ENCODE measurements at regions not wholly inside any gene's neighbourhood (a gene's known extent, or its start where the extent isn't known, plus 50 kb on each side); places are given as distances from the start of the nearest gene placed in this dataset.

GRCh38 chr2:192277494-192278109 is 82.9 kb upstream of the TMEFF2 start:
- H3K9me3 Mint-ChIP-seq: peaks cover 11% of the 10 kb centered on the region
- TF ChIP-seq CTCF (IDR thresholded peaks at IDR 0.05; ENCODE audit: unreplicated experiment in 3 of 3): no peak
- no peaks in the 10 kb centered on the region for H3K27me3 Mint-ChIP-seq (ENCODE audit: low read depth)
- H3K27ac Mint-ChIP-seq: no peak overlapping the region
- no peaks in the 10 kb centered on the region for H3K4me1 Mint-ChIP-seq
- H3K36me3 Mint-ChIP-seq (ENCODE audit: low read depth): no peaks in the 10 kb centered on the region
- no peak overlapping the region for H3K4me3 Mint-ChIP-seq

GRCh38 chr2:192275632-192276031 is 80.9 kb upstream of the TMEFF2 start:
- TF ChIP-seq CTCF (IDR thresholded peaks at IDR 0.05; ENCODE audit: unreplicated experiment in 3 of 3): no peak
- Mint-ChIP-seq H3K27me3 (ENCODE audit: low read depth) (no peaks in the 10 kb centered on the region), H3K27ac (no peak overlapping the region), H3K4me1 (no peaks in the 10 kb centered on the region), H3K36me3 (ENCODE audit: low read depth) (no peaks in the 10 kb centered on the region), H3K4me3 (no peak overlapping the region), H3K9me3 (peaks cover 11% of the 10 kb centered on the region)

GRCh38 chr2:192267484-192267883 is 72.8 kb upstream of the TMEFF2 start:
- Mint-ChIP-seq H3K27ac (no peak overlapping the region), H3K9me3 (peaks cover 4% of the 10 kb centered on the region), H3K27me3 (ENCODE audit: low read depth) (no peaks in the 10 kb centered on the region), H3K4me1 (no peaks in the 10 kb centered on the region), H3K4me3 (no peak overlapping the region), H3K36me3 (ENCODE audit: low read depth) (no peaks in the 10 kb centered on the region)
- no peak for TF ChIP-seq CTCF (IDR thresholded peaks at IDR 0.05; ENCODE audit: unreplicated experiment in 3 of 3)

- H3K36me3 Mint-ChIP-seq (ENCODE audit: low read depth): no peaks in the 10 kb centered on the region
Observed at GRCh38 chr2:192265751-192266150, 71.0 kb upstream of the TMEFF2 start.

GRCh38 chr2:192254444-192254843 is 59.7 kb upstream of the TMEFF2 start:
- H3K36me3 Mint-ChIP-seq (ENCODE audit: low read depth): no peaks in the 10 kb centered on the region
- H3K9me3 Mint-ChIP-seq: no peaks in the 10 kb centered on the region
- no peak for TF ChIP-seq CTCF (IDR thresholded peaks at IDR 0.05; ENCODE audit: unreplicated experiment in 3 of 3)
- H3K4me3 Mint-ChIP-seq: no peak overlapping the region
- H3K27ac Mint-ChIP-seq: no peak overlapping the region
- H3K27me3 Mint-ChIP-seq (ENCODE audit: low read depth): no peaks in the 10 kb centered on the region
- H3K4me1 Mint-ChIP-seq: no peaks in the 10 kb centered on the region

More at GRCh38 chr2:192265751-192266150, 71.0 kb upstream of the TMEFF2 start:
- TF ChIP-seq CTCF (IDR thresholded peaks at IDR 0.05; ENCODE audit: unreplicated experiment in 3 of 3): no peak
- H3K4me1 Mint-ChIP-seq: no peaks in the 10 kb centered on the region
- H3K4me3 Mint-ChIP-seq: no peak overlapping the region
- peaks cover 4% of the 10 kb centered on the region for H3K9me3 Mint-ChIP-seq
- H3K27me3 Mint-ChIP-seq (ENCODE audit: low read depth): no peaks in the 10 kb centered on the region
- no peak overlapping the region for H3K27ac Mint-ChIP-seq

GRCh38 chr2:192253692-192254091 is 59.0 kb upstream of the TMEFF2 start:
- Mint-ChIP-seq H3K9me3 (no peaks in the 10 kb centered on the region), H3K27ac (no peak overlapping the region), H3K4me1 (no peaks in the 10 kb centered on the region), H3K36me3 (ENCODE audit: low read depth) (no peaks in the 10 kb centered on the region), H3K4me3 (no peak overlapping the region), H3K27me3 (ENCODE audit: low read depth) (no peaks in the 10 kb centered on the region)
- TF ChIP-seq CTCF (IDR thresholded peaks at IDR 0.05; ENCODE audit: unreplicated experiment in 3 of 3): no peak
